Testis (tissue), 2 donors: ENCODE measurements at regions not wholly inside any gene's neighbourhood (a gene's known extent, or its start where the extent isn't known, plus 50 kb on each side); places are given as distances from the start of the nearest gene placed in this dataset.
"Not testable (repeated sequence)": the region's sequence is repeated elsewhere in the genome, so short reads cannot be mapped to it uniquely, and the experiment has no call there.

Experiments
- DNase-seq: peaks from one replicate; pipeline ENCODE4 v3.0.0-alpha.2; 2019
- H3K27ac ChIP-seq, 2 donors: fragments of 200-600 bp; sonication (generic); one replicate each; pipeline ENCODE4 v1.5.1; 2019
- H3K27me3 ChIP-seq: fragments of 200-600 bp; sonication (generic); one replicate; pipeline ENCODE4 v1.5.1; 2019
- H3K36me3 ChIP-seq: fragments of 200-600 bp; sonication (generic); one replicate; pipeline ENCODE4 v1.5.1; 2017; ENCODE audit warnings: low read depth; ENCODE audit errors: missing control alignments
- H3K4me1 ChIP-seq: fragments of 200-600 bp; sonication (generic); one replicate; pipeline ENCODE4 v1.5.1; 2019
- H3K4me3 ChIP-seq, 2 donors: fragments of 200-600 bp; sonication (generic); one replicate each; pipeline ENCODE4 v1.5.1; 2017 to 2019
- H3K9me3 ChIP-seq: fragments of 200-600 bp; sonication (generic); one replicate; pipeline ENCODE4 v1.5.1; 2017
- POLR2A ChIP-seq: fragments of 450-650 bp; IDR thresholded peaks from one replicate; pipeline ENCODE4 v1.6.1; 2017; ENCODE audit warnings: antibody characterized with exemption, mild to moderate bottlenecking, moderate library complexity
- WGBS, 2 donors: methylation state at CpG; one replicate each; pipeline ENCODE4 v1.1.5; 2018; 5-methylcytosine and 5-hydroxymethylcytosine counted together
- intact Hi-C: fragments of 100-400 bp; cut with DNase I; formaldehyde crosslinking; loops from one replicate; pipeline ENCODE4 v1.15.1; 2023; ENCODE audit warnings: low total_unique reads
- small RNA-seq, 2 donors: library from RNA; depleted of rRNA; stranded (forward); fragments of <200 nt; gene quantifications; one replicate each; pipeline ENCODE3, GENCODE V24; 2016
- TF ChIP-seq, protein P1 (sequence below), 3 experiments: fragments of 450-650 bp in 2 of 3; fragments of 200-600 bp in 1 of 3; sonication (generic) in 1 of 3; IDR thresholded peaks; one replicate each; pipeline ENCODE4 v1.5.1; 2016 to 2019; ENCODE audit warnings: antibody characterized with exemption in 3 of 3, mild to moderate bottlenecking in 2 of 3, moderate library complexity in 1 of 3

- Histone ChIP-seq H3K4me3 (no peak overlapping the region), H3K27me3 (no peaks in the 10 kb centered on the region), H3K27ac (no peak overlapping the region), H3K36me3 (no peaks in the 10 kb centered on the region), H3K9me3 (no peaks in the 10 kb centered on the region), H3K4me1 (no peaks in the 10 kb centered on the region)
- 68% methylated on average over 2 of the region's 2 CpGs for WGBS, 2 donors
- DNase-seq = no peak
- intact Hi-C loops = no loop called here
- TF ChIP-seq POLR2A = no peak
- TF ChIP-seq, protein P1, sequence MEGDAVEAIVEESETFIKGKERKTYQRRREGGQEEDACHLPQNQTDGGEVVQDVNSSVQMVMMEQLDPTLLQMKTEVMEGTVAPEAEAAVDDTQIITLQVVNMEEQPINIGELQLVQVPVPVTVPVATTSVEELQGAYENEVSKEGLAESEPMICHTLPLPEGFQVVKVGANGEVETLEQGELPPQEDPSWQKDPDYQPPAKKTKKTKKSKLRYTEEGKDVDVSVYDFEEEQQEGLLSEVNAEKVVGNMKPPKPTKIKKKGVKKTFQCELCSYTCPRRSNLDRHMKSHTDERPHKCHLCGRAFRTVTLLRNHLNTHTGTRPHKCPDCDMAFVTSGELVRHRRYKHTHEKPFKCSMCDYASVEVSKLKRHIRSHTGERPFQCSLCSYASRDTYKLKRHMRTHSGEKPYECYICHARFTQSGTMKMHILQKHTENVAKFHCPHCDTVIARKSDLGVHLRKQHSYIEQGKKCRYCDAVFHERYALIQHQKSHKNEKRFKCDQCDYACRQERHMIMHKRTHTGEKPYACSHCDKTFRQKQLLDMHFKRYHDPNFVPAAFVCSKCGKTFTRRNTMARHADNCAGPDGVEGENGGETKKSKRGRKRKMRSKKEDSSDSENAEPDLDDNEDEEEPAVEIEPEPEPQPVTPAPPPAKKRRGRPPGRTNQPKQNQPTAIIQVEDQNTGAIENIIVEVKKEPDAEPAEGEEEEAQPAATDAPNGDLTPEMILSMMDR (IDR thresholded peaks at IDR 0.05) = no peak
These were observed 69.6 kb upstream of the ZNF98 start for GRCh38 chr19:22491746-22492145.

DNA sequence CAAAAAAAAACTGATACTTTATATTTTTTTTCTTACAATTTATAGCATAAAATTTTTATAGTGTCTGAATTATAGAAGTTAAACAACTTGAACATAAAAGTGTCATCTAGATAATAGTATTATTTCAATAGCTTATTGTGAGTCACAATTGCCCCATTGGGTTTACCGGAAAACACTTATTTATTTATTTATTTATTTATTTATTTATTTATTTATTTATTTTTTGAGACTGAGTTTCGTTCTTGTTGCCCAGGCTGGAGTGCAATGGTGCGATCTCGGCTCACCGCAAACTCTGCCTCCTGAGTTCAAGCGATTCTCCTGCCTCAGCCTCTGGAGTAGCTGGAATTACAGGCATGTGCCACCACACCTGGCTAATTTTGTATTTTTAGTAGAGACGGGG, 61.4 kb upstream of the ZNF98 start:
- H3K36me3 ChIP-seq, H3K27ac ChIP-seq, H3K27me3 ChIP-seq, intact Hi-C loops, DNase-seq, H3K9me3 ChIP-seq, H3K4me1 ChIP-seq, H3K4me3 ChIP-seq: not testable (repeated sequence)
- WGBS, 2 donors = 72 to 76% methylated on average over 7 of the region's 7 CpGs

DNA sequence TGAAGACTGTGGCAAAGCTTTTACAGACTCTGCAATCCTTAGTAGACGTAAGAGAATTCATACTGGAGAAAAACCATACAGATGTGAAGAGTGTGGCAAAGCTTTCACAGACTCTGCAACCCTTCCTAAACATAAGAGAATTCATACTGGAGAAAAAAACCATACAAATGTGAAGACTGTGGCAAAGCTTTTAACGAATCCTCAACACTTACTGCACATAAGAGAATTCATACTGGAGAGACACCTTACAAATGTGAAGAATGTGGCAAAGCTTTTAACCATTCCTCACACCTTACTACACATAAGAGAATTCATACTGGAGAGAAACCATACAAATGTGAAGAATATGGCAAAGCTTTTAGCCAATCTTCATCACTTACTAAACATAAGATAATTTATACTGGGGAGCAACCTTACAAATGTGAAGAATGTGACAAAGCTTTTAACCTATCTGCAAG, 50.1 kb upstream of the ZNF98 start:
- H3K9me3 ChIP-seq = no peaks in the 10 kb centered on the region
- no peak overlapping the region for H3K27ac ChIP-seq
- H3K4me3 ChIP-seq = no peak overlapping the region
- no peak for DNase-seq
- H3K4me1 ChIP-seq = no peaks in the 10 kb centered on the region
- intact Hi-C loops = no loop called here
- H3K27me3 ChIP-seq = no peaks in the 10 kb centered on the region
- TF ChIP-seq POLR2A = no peak
- TF ChIP-seq, protein P1 (IDR thresholded peaks at IDR 0.05) = no peak
- WGBS, 2 donors = 73 to 83% methylated on average over 2 of the region's 2 CpGs
- no peaks in the 10 kb centered on the region for H3K36me3 ChIP-seq

Small RNA genes in the stretch of these regions (small RNA-seq; reads per million reads assigned to genes)
- gene AC004004.1 = 0 reads per million in 2 donors
